ENCODE measurements at regions not wholly inside any gene's neighbourhood (a gene's known extent, or its start where the extent isn't known, plus 50 kb on each side); places are given as distances from the start of the nearest gene placed in this dataset.

DNA sequence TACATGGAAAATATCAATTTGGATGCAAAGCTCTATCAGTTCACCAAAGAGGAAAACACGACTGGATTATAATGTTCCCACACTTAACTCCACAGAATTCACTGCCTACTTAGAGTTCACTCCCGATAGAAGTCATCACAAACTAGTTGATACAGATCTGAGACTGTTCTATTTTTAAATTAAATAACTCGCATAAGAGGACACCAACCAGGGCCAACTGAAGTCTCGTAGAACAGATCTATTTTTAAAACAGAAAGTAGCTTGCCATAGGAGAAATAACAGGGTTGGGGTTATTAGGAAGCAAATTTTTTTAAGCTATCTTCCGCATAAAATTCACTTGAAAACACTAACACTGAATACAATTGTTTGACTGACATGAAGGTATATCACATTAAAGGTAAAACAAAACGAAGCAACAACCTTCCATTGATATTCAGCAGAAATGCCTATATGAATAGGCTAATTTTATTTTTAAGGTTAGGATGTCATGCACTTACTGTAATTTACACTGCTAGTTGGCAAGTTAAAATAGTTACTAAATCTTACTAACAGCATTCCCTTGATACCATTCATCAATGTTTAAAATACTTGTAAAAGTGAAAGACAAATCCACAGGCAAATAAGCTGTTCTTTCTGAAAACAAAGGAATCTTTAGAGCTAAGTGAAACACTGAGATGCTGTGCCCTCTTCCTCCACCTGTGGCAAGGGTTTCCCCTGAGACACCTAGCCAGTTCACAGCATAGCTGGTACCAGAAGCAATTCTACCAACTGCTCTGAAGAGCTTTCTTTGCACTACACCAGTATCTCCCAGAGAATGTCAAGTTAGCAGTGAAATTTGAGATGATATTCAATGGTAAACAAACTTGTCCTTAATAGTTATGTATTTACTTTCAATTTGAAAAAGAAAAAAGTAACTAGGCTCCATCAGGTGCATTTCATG is 186.7 kb upstream of the ANK3 start:
- Histone ChIP-seq H3K4me3 (IDR thresholded peaks at IDR 0.05; ENCODE audit: insufficient read depth, low read depth, low read length) (no peak overlapping the region), H3K27ac (peak overlapping the region; percentile 99), H2AFZ (ENCODE audit: low read depth) (0 out of 2 replicates have a peak overlapping the region, but pooled peaks have one; percentile 4), H4K20me1 (ENCODE audit: insufficient read depth) (no peaks in the 10 kb centered on the region), H3K79me2 (ENCODE audit: insufficient read depth, low read depth) (peaks cover 50% of the 10 kb centered on the region), H3K4me2 (peak overlapping the region; percentile 85), H3K9ac (peak overlapping the region; percentile 99; the same call in 1 of the 2 replicates), H3K27me3 (ENCODE audit: insufficient read depth, low read depth) (no peaks in the 10 kb centered on the region), H3K36me3 (ENCODE audit: insufficient read depth) (no peaks in the 10 kb centered on the region), H3K4me1 (ENCODE audit: low read depth, poor library complexity, severe bottlenecking) (peaks cover 74% of the 10 kb centered on the region)
- TF ChIP-seq, protein P1, sequence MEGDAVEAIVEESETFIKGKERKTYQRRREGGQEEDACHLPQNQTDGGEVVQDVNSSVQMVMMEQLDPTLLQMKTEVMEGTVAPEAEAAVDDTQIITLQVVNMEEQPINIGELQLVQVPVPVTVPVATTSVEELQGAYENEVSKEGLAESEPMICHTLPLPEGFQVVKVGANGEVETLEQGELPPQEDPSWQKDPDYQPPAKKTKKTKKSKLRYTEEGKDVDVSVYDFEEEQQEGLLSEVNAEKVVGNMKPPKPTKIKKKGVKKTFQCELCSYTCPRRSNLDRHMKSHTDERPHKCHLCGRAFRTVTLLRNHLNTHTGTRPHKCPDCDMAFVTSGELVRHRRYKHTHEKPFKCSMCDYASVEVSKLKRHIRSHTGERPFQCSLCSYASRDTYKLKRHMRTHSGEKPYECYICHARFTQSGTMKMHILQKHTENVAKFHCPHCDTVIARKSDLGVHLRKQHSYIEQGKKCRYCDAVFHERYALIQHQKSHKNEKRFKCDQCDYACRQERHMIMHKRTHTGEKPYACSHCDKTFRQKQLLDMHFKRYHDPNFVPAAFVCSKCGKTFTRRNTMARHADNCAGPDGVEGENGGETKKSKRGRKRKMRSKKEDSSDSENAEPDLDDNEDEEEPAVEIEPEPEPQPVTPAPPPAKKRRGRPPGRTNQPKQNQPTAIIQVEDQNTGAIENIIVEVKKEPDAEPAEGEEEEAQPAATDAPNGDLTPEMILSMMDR (conservative IDR thresholded peaks at IDR 0.05; ENCODE audit: low read depth, low read length): no peak

GRCh38 chr10:60575105-60575504 is 185.4 kb upstream of the ANK3 start:
- Histone ChIP-seq H3K9ac (peak overlapping the region; percentile 99; the same call in 1 of the 2 replicates), H2AFZ (ENCODE audit: low read depth) (no peak overlapping the region), H3K27me3 (ENCODE audit: insufficient read depth, low read depth) (no peaks in the 10 kb centered on the region), H3K36me3 (ENCODE audit: insufficient read depth) (no peaks in the 10 kb centered on the region), H3K27ac (peak overlapping the region; percentile 99), H3K4me2 (peak overlapping the region; percentile 85), H3K4me1 (ENCODE audit: low read depth, poor library complexity, severe bottlenecking) (peaks cover 61% of the 10 kb centered on the region), H3K4me3 (IDR thresholded peaks at IDR 0.05; ENCODE audit: insufficient read depth, low read depth, low read length) (no peak overlapping the region), H4K20me1 (ENCODE audit: insufficient read depth) (no peaks in the 10 kb centered on the region), H3K79me2 (ENCODE audit: insufficient read depth, low read depth) (peaks cover 63% of the 10 kb centered on the region)
- TF ChIP-seq, protein P1 (conservative IDR thresholded peaks at IDR 0.05; ENCODE audit: low read depth, low read length): no peak

DNA sequence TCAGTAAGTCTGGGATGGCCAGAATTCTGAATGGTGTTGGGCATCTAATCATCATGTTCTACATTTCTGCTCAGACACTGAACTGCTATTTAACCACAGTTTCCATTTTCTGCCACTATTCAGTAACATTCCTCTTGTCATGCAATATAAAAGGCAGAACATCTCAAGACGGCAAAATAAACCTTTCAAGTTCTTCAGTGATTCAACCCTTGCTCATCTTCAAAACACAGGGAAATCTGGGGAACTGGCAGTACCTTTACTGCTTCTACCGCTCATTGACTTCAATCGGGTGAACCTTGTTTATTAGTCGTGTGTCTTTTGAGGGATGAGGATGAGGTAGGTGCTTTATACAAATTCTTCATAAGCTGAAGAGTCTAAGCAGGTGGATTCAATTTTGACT is 184.7 kb upstream of the ANK3 start:
- H3K27me3 ChIP-seq (ENCODE audit: insufficient read depth, low read depth): no peaks in the 10 kb centered on the region
- peaks cover 53% of the 10 kb centered on the region for H3K4me1 ChIP-seq (ENCODE audit: low read depth, poor library complexity, severe bottlenecking)
- peak overlapping the region; percentile 85 for H3K4me2 ChIP-seq
- H4K20me1 ChIP-seq (ENCODE audit: insufficient read depth): no peaks in the 10 kb centered on the region
- H3K9ac ChIP-seq: peak overlapping the region; percentile 99
- peak overlapping the region; percentile 20; the same call in 1 of the 2 replicates for H2AFZ ChIP-seq (ENCODE audit: low read depth)
- TF ChIP-seq, protein P1 (conservative IDR thresholded peaks at IDR 0.05; ENCODE audit: low read depth, low read length): no peak
- H3K79me2 ChIP-seq (ENCODE audit: insufficient read depth, low read depth): peaks cover 70% of the 10 kb centered on the region
- H3K36me3 ChIP-seq (ENCODE audit: insufficient read depth): no peaks in the 10 kb centered on the region
- H3K4me3 ChIP-seq (IDR thresholded peaks at IDR 0.05; ENCODE audit: insufficient read depth, low read depth, low read length): no peak overlapping the region
- H3K27ac ChIP-seq: peak overlapping the region; percentile 99

- peak overlapping the region; percentile 99 for H3K27ac ChIP-seq
- no peaks in the 10 kb centered on the region for H3K27me3 ChIP-seq (ENCODE audit: insufficient read depth, low read depth)
- peaks cover 79% of the 10 kb centered on the region for H3K79me2 ChIP-seq (ENCODE audit: insufficient read depth, low read depth)
- H3K4me1 ChIP-seq (ENCODE audit: low read depth, poor library complexity, severe bottlenecking): peaks cover 57% of the 10 kb centered on the region
- no peak overlapping the region for H2AFZ ChIP-seq (ENCODE audit: low read depth)
- no peaks in the 10 kb centered on the region for H3K36me3 ChIP-seq (ENCODE audit: insufficient read depth)
- no peak overlapping the region for H3K4me3 ChIP-seq (IDR thresholded peaks at IDR 0.05; ENCODE audit: insufficient read depth, low read depth, low read length)
- H4K20me1 ChIP-seq (ENCODE audit: insufficient read depth): no peaks in the 10 kb centered on the region
- peak overlapping the region; percentile 85 for H3K4me2 ChIP-seq
- TF ChIP-seq, protein P1 (conservative IDR thresholded peaks at IDR 0.05; ENCODE audit: low read depth, low read length): no peak
- H3K9ac ChIP-seq: peak overlapping the region; percentile 99
These were observed 183.7 kb upstream of the ANK3 start for GRCh38 chr10:60573336-60573735.

Measured in KMS-11 (cell line).